NCI-H1930 (cell line): ENCODE measurements at regions not wholly inside any gene's neighbourhood (a gene's known extent, or its start where the extent isn't known, plus 50 kb on each side); places are given as distances from the start of the nearest gene placed in this dataset.

Experiments used
- DNase-seq, 2 experiments: peaks; one replicate each; lab custom pipeline; 2025; lab: John Stamatoyannopoulos, UW

- no peak for DNase-seq
These were observed 597.3 kb upstream of the ADGRL4 start for GRCh38 chr1:79603843-79604242.

DNA sequence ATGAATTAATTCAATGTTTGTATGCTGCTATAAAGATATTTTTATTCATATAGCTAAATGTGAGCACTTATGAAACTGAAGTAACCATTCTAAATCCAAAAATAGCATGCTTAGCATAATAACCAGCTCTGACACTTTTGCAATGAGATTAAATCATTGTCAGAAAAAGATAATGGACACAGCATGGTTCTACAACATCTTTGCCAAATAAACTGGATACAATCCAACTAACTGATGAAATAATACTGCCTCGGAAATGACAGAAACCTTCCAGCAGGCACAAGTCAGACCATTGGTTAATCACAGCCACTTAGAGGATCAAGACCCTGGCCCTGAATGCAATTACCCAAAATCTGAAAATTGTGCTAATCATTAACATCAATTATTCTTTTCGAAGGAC is 592.7 kb upstream of the ADGRL4 start:
- DNase-seq, result no peak

- no peak for DNase-seq
These were observed 589.4 kb upstream of the ADGRL4 start for GRCh38 chr1:79595931-79596330.

- DNase-seq, result no peak
These were observed 587.7 kb upstream of the ADGRL4 start for GRCh38 chr1:79594121-79594698.

GRCh38 chr1:79592707-79593106 is 586.2 kb upstream of the ADGRL4 start:
- no peak for DNase-seq

DNA sequence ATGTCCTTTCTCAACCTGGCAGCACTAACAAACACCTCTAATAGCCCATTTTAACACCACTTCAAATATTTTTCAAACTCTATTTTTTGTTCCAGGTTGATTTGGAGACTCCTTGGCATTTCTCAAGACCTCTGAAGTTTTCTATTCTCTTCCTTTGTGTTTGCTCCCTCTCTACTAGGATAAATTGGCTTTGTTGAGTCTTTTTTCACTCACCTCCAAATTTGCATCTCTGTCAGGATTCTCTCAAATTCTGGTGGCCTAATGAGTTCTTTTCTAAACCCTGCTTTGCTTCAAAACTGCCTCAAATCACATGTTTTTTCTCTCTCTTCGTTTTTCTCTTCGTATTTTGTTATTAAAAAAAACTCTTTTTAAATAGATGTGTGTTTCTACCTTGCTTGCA is 582.2 kb upstream of the ADGRL4 start:
- no peak for DNase-seq

GRCh38 chr1:79587229-79587628 is 580.7 kb upstream of the ADGRL4 start:
- DNase-seq, result no peak

DNA sequence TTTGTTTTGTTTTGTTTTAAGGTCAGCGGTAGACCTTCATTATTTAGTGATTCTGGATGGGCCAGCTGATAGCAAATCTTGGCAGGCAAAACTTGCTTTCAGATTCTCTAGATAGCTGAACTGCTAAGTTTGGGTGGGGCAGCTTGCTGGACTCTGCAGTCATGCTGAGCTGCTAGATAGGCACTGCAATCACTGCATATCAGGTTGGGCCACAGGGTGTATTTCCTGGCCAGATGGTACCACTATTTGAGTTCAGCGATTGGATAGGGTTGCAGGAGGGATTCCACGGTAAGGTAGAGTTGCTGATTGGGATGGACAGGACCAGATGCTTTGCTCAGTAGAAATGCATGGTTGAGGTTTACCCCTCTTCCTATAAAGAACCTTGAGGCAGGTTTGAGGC is 579.3 kb upstream of the ADGRL4 start:
- DNase-seq, result no peak

DNA sequence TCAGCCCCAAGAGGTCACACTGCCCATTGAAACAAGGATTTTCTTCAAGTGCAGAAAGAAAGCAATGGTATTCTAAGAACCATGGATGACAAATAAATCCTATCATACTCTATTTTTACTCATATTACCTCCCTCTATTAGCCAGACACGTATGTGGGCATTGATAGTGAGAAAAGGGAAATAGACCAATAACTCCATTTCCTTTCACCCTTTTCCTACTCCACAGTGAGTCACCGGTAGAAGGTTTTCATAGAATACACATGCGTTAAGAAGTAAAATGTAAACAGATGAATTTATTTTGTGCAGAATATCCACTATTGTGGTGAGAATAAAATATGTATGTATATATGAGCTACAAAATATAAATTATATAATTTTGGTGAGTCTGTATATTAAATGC is 568.9 kb upstream of the ADGRL4 start:
- no peak for DNase-seq

DNA sequence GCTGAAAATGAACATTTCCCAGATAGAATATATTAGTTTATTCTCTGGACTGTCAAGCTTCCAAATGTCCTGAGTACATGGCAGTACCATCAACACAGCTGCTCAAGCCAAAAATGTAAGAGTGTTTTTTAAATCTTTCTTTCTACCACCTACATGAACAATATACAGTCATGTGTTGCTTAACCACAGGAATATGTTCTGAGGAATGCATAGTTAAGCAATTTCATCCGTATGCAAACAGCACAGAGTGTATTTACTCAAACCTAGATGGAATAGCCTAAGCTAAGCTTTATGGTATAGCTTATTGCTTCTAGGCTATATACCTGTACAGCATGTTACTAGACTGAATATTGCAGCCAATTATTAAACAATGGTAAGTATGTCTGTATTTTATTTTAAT is 561.9 kb upstream of the ADGRL4 start:
- no peak for DNase-seq

GRCh38 chr1:79561521-79561978 is 555.0 kb upstream of the ADGRL4 start:
- DNase-seq, result no peak

GRCh38 chr1:79556189-79556588 is 549.7 kb upstream of the ADGRL4 start:
- DNase-seq, result no peak

DNA sequence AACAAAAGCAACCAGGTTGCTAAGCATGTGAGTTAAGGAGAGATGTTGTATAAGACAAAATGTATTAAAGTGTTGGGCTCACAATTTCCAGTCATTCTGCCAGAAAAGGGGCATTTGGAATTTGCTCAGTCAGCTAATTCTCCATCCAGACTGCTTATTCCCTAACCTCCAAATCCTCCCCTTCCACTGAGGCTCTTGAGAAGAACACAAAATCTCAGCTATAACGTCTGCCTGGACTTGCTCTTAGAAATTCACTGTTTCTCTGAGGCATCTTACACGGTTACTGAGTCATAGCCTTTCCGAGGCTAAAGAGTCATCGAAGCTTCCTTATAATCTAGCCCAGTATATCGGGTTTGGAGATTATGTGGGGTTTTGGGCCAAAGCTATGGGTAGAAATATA is 548.2 kb upstream of the ADGRL4 start:
- DNase-seq, result no peak

GRCh38 chr1:79551321-79551720 is 544.8 kb upstream of the ADGRL4 start:
- DNase-seq, result no peak

GRCh38 chr1:79550402-79550801 is 543.9 kb upstream of the ADGRL4 start:
- no peak for DNase-seq

GRCh38 chr1:79549201-79549600 is 542.7 kb upstream of the ADGRL4 start:
- no peak for DNase-seq

GRCh38 chr1:79547514-79547913 is 541.0 kb upstream of the ADGRL4 start:
- no peak for DNase-seq

DNA sequence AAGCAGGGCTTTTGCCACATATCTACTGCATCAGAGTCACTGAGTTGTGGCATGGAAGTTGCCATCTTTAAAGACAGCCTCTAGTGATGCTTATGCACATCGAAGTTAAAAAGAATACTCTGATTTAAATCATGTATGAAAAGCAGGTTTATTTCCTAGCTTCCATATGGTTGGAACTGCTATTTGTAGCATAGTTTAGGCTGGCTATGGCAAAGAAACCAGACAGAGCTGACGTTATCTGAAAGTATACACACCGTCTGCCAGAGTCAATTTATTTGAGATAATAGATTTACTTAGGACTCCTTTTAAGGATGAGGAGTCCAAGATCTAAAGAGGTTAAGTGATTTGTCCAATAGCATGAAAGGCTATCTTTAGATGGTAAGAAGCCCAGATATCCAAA is 536.9 kb upstream of the ADGRL4 start:
- no peak for DNase-seq

GRCh38 chr1:79539001-79539400 is 532.5 kb upstream of the ADGRL4 start:
- no peak for DNase-seq

DNA sequence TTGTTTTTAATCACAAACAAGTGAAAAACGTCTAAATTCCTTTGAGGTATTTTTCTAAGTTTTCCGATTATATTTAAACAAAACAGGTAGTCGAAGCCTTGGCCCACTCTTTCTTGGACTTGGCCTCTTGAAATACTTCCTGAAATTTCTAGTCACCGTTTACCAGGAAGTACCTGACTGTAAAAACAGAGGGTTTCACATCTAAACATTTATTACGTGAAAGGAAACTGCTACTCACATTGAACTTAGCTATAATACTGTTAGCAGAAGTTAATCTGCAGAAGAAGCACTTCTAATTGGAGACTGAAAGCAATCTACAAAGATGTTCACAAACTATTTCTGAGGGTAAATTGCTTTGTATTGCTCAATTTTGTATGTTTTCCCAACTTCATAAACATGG is 526.0 kb upstream of the ADGRL4 start:
- DNase-seq, result no peak

DNA sequence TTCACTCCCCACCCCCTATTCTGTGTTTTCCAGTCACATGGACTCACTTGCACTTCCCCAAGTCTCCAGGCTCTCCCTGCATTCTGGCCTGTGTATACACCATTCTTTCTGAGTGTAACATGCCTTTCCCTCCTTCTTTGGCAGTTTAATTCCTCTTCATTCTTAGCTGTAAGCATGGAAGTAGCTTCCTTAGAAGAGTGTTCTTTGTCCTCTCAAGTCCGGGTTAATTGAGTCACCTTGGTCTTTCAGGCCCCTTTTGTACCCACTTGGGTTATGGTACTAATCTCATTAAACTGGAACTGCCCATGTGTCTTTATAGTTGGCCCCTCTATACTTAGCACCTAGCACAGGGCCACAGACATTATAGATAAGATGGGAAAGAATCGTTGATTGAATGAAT is 525.3 kb upstream of the ADGRL4 start:
- DNase-seq, result no peak

DNA sequence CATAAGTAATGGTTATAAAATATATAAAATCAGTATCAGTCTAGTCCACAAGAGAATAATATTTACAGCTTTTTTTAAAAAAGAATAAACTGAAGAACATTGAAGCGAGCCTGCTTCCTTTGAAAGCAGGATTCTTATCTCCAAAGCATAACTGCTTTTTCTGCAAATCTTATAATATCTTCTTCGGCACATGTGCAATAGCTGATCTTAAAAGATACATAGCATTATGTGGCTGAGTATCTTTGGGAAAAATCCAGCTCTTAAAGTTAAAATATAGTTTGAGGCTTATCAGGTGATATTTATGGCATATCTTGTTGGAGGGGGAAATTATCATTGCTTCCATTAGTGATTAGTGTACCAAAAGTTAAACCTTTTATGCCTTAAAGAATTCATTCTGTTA is 523.9 kb upstream of the ADGRL4 start:
- no peak for DNase-seq

- no peak for DNase-seq
These were observed 523.5 kb upstream of the ADGRL4 start for GRCh38 chr1:79530055-79530454.

DNA sequence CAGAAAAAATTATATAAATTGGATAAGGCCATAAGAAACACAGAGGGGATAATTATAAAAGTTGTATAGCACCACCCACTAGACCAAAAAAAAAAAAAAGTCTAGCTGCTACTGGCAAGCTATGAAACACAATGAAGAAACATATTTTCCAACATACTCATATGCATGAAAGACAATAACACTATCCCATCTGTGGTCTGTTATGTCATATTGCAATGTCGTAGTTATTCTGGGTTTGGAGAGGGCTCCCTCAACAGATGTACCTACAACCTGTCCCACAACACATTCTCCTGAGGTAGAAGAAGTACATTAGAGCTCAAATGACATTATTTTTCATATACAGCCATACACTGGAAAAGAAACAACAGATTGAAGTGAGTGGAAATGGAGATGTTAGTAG is 517.6 kb upstream of the ADGRL4 start:
- no peak for DNase-seq
